Mesenchymal stem cell (in vitro differentiated cells and primary cell): ENCODE measurements at regions not wholly inside any gene's neighbourhood (a gene's known extent, or its start where the extent isn't known, plus 50 kb on each side); places are given as distances from the start of the nearest gene placed in this dataset.

Source experiments
- DNase-seq: peaks from one replicate; pipeline ENCODE4 v3.0.0-alpha.2; 2013
- H2AFZ ChIP-seq: one replicate; pipeline ENCODE4 v1.6.1; 2013; ENCODE audit warnings: low read depth, mild to moderate bottlenecking, control low read depth, inconsistent platforms, low read length, moderate library complexity
- H2AK5ac ChIP-seq: 2 replicates; pipeline ENCODE4 v1.6.1; 2013; ENCODE audit warnings: low read length, moderate library complexity, mild to moderate bottlenecking, inconsistent platforms; ENCODE audit not compliant: severe bottlenecking
- H2BK120ac ChIP-seq: one replicate; pipeline ENCODE4 v1.6.1; 2013; ENCODE audit warnings: low read depth, mild to moderate bottlenecking, inconsistent platforms, low read length, moderate library complexity
- H2BK12ac ChIP-seq, 2 experiments: one replicate each; pipeline ENCODE4 v1.6.1; 2013; ENCODE audit warnings: inconsistent platforms in 2 of 2, low read length in 2 of 2, mild to moderate bottlenecking in 2 of 2, moderate library complexity in 2 of 2, control low read depth in 1 of 2
- H2BK15ac ChIP-seq: one replicate; pipeline ENCODE4 v1.6.1; 2013; ENCODE audit warnings: mild to moderate bottlenecking, low read depth, inconsistent platforms; ENCODE audit not compliant: poor library complexity, severe bottlenecking
- H2BK5ac ChIP-seq: 2 replicates; pipeline ENCODE4 v1.6.1; 2013; ENCODE audit warnings: low read depth, mild to moderate bottlenecking, low read length, control low read depth, inconsistent platforms; ENCODE audit not compliant: poor library complexity, severe bottlenecking
- H3K14ac ChIP-seq, 2 experiments: one replicate each; pipeline ENCODE4 v1.6.1; 2013; ENCODE audit warnings: inconsistent platforms in 2 of 2, low read length in 2 of 2, control low read depth in 1 of 2, mild to moderate bottlenecking in 1 of 2, moderate library complexity in 1 of 2
- H3K18ac ChIP-seq, 2 experiments: one replicate each; pipeline ENCODE4 v1.6.1; 2013; ENCODE audit warnings: inconsistent platforms in 2 of 2, low read length in 2 of 2, control low read depth in 1 of 2, low read depth in 1 of 2, mild to moderate bottlenecking in 1 of 2
- H3K23ac ChIP-seq, 2 experiments: one replicate each; pipeline ENCODE4 v1.6.1; 2013; ENCODE audit warnings: inconsistent platforms in 2 of 2, low read length in 2 of 2, mild to moderate bottlenecking in 2 of 2, moderate library complexity in 2 of 2, control low read depth in 1 of 2
- H3K27ac ChIP-seq: 2 replicates; pipeline ENCODE4 v1.5.1; 2013; ENCODE audit warnings: mild to moderate bottlenecking, moderate library complexity, low read length, control low read depth, inconsistent platforms; ENCODE audit not compliant: poor library complexity, severe bottlenecking
- H3K27me3 ChIP-seq, 2 experiments: 2 replicates each; pipeline versions ENCODE4 v1.6.1 to v1.7.0; 2013; ENCODE audit warnings: low read length in 2 of 2, mild to moderate bottlenecking in 2 of 2, moderate library complexity in 2 of 2, control low read depth in 1 of 2, inconsistent platforms in 1 of 2; ENCODE audit not compliant: control insufficient read depth in 1 of 2, insufficient read depth in 1 of 2
- H3K36me3 ChIP-seq, 2 experiments: 2 replicates each; pipeline versions ENCODE4 v1.6.1 to v1.7.0; 2013; ENCODE audit warnings: low read length in 2 of 2, control low read depth in 1 of 2, inconsistent platforms in 1 of 2, low read depth in 1 of 2, mild to moderate bottlenecking in 1 of 2; ENCODE audit not compliant: insufficient read depth in 2 of 2, control insufficient read depth in 1 of 2
- H3K4ac ChIP-seq, 2 experiments: one replicate each; pipeline ENCODE4 v1.6.1; 2013; ENCODE audit warnings: inconsistent platforms in 2 of 2, low read length in 2 of 2, mild to moderate bottlenecking in 2 of 2, moderate library complexity in 2 of 2, control low read depth in 1 of 2, low read depth in 1 of 2
- H3K4me1 ChIP-seq: 2 replicates; pipeline ENCODE4 v1.6.1; 2013; ENCODE audit warnings: low read depth, low read length, control low read depth; ENCODE audit not compliant: control insufficient read depth, insufficient read depth
- H3K4me2 ChIP-seq: 2 replicates; pipeline ENCODE4 v1.6.1; 2013; ENCODE audit warnings: low read length, mild to moderate bottlenecking, inconsistent platforms; ENCODE audit not compliant: poor library complexity, severe bottlenecking
- H3K4me3 ChIP-seq, 2 experiments: 2 replicates each; pipeline versions ENCODE4 v1.5.1 to v1.7.0; 2013; ENCODE audit warnings: low read length in 2 of 2, mild to moderate bottlenecking in 2 of 2, control low read depth in 1 of 2, low read depth in 1 of 2; ENCODE audit not compliant: insufficient read depth in 1 of 2
- H3K79me1 ChIP-seq: replicated peaks from 2 replicates; pipeline ENCODE4 v1.6.1; 2013; ENCODE audit warnings: mild to moderate bottlenecking, control low read depth, low read length, inconsistent platforms; ENCODE audit not compliant: poor library complexity, severe bottlenecking
- H3K9ac ChIP-seq: 2 replicates; pipeline ENCODE4 v1.7.0; 2013; ENCODE audit warnings: mild to moderate bottlenecking, low read length, moderate library complexity
- H3K9me3 ChIP-seq: 2 replicates; pipeline ENCODE4 v1.7.0; 2013; ENCODE audit warnings: mild to moderate bottlenecking, low read length; ENCODE audit not compliant: control insufficient read depth
- H4K8ac ChIP-seq: one replicate; pipeline ENCODE4 v1.6.1; 2013; ENCODE audit warnings: inconsistent platforms, mild to moderate bottlenecking, low read length, moderate library complexity
- H4K91ac ChIP-seq: one replicate; pipeline ENCODE4 v1.6.1; 2013; ENCODE audit warnings: mild to moderate bottlenecking, low read length, inconsistent platforms
- WGBS: methylation state at CpG from one replicate; pipeline ENCODE4 v1.1.7; 2013; ENCODE audit warnings: mixed read lengths; 5-methylcytosine and 5-hydroxymethylcytosine counted together

DNA sequence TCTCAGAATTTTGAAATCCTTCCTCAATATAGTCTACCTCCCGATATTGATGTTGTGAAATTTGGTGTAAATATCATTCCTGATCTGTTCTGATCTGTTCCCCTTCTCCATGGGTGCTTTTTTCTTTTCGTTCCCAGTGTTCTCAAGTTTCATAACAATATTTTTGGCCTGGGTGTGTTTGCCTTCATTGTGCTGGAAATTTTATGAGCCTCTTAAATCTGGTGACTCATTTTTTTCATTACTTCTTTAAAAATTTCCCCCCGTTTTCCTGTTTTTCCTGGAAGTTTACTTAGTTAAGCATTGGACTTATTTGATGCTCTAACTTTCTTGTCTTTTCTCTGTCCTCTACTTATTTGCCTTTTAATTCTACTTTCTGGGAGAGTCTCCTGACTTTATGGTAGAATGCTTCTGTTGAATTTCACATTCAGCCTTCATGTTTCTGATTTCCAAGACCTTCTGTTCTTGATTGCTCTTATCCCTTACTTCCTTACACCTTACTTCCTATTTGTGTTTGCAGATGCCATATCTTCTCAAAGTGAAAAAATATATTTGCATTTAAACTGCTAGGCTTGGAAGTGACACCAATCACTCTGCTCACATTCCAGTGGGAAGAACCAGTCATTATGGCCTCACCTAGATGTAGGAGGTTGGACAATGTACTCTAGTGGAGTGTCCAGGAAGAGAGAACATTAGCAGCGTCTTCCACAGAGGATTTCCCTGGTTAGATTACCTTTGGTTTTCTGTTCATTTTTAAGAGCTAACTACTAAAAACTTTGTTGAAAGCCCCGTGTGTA is 441.9 kb downstream of the ARHGEF28 start:
- H3K36me3 ChIP-seq: no peaks in the 10 kb centered on the region

GRCh38 chr5:74064911-74065310 is 438.9 kb downstream of the ARHGEF28 start:
- DNase-seq: no peak
- 100% methylated on average over 2 of the region's 3 CpGs for WGBS
- no peak overlapping the region for H3K9ac ChIP-seq

More for the DNA sequence above, 441.9 kb downstream of the ARHGEF28 start:
- Histone ChIP-seq H2AFZ (no peak overlapping the region), H3K23ac (no peak overlapping the region), H2BK5ac (no peak overlapping the region), H2BK12ac (no peak overlapping the region), H3K79me1 (no peaks in the 10 kb centered on the region), H3K4me2 (no peak overlapping the region), H3K4me3 (no peak overlapping the region), H2AK5ac (no peak overlapping the region), H3K27me3 (no peaks in the 10 kb centered on the region), H2BK15ac (no peak overlapping the region), H3K18ac (no peak overlapping the region), H3K4me1 (peaks cover 1% of the 10 kb centered on the region), H3K4ac (no peak overlapping the region), H3K9me3 (no peaks in the 10 kb centered on the region), H3K14ac (no peak overlapping the region), H3K9ac (no peak overlapping the region), H2BK120ac (no peak overlapping the region), H4K91ac (no peak overlapping the region), H4K8ac (no peak overlapping the region), H3K27ac (no peak overlapping the region)
- DNase-seq: no peak
- WGBS: 100% methylated on average over 2 of the region's 5 CpGs

GRCh38 chr5:74064225-74064624 is 438.2 kb downstream of the ARHGEF28 start:
- Histone ChIP-seq H3K4ac (no peak overlapping the region), H3K27me3 (no peaks in the 10 kb centered on the region), H3K23ac (no peak overlapping the region), H2BK5ac (no peak overlapping the region), H3K79me1 (no peaks in the 10 kb centered on the region), H2BK15ac (no peak overlapping the region), H2AFZ (no peak overlapping the region), H2BK12ac (no peak overlapping the region), H3K4me2 (no peak overlapping the region), H3K14ac (no peak overlapping the region), H3K4me3 (no peak overlapping the region), H3K27ac (peak overlapping the region; percentile 32), H4K91ac (no peak overlapping the region), H2AK5ac (no peak overlapping the region), H3K4me1 (peaks cover 1% of the 10 kb centered on the region), H3K9me3 (no peaks in the 10 kb centered on the region), H3K9ac (no peak overlapping the region), H2BK120ac (no peak overlapping the region), H4K8ac (no peak overlapping the region), H3K36me3 (no peaks in the 10 kb centered on the region), H3K18ac (no peak overlapping the region)
- DNase-seq: no peak

More at GRCh38 chr5:74064911-74065310, 438.9 kb downstream of the ARHGEF28 start:
- Histone ChIP-seq H3K4me2 (no peak overlapping the region), H4K91ac (no peak overlapping the region), H3K79me1 (no peaks in the 10 kb centered on the region), H2BK5ac (no peak overlapping the region), H3K23ac (no peak overlapping the region), H4K8ac (no peak overlapping the region), H3K14ac (no peak overlapping the region), H3K27me3 (no peaks in the 10 kb centered on the region), H2BK12ac (no peak overlapping the region), H3K18ac (no peak overlapping the region), H3K4ac (no peak overlapping the region), H3K4me1 (peaks cover 1% of the 10 kb centered on the region), H2AK5ac (no peak overlapping the region), H2AFZ (no peak overlapping the region), H2BK15ac (no peak overlapping the region), H3K27ac (no peak overlapping the region), H2BK120ac (no peak overlapping the region), H3K4me3 (no peak overlapping the region), H3K9me3 (no peaks in the 10 kb centered on the region), H3K36me3 (no peaks in the 10 kb centered on the region)

DNA sequence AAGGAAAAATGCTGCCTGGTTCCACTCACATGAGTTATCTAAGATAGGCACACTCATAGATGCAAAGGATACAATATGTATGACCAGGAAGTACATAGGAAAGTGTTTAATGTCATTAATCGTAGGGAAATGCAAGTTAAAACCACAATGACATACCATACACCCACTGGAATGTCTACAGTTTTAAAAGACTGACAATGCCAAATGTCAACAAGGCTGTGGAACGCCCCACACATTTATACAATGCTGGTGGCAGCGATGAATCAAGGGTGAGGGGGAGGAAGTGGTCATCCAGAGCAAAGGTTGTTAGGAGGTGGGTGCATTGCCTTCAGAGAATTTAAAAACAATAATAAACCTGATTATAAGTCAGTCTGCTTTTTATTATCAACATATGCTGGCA is 437.8 kb downstream of the ARHGEF28 start:
- no peak overlapping the region for H2BK12ac ChIP-seq
- H3K4ac ChIP-seq: no peak overlapping the region
- H3K9ac ChIP-seq: no peak overlapping the region
- no peak overlapping the region for H2AK5ac ChIP-seq
- H2BK5ac ChIP-seq: no peak overlapping the region
- H3K27me3 ChIP-seq: no peaks in the 10 kb centered on the region
- no peaks in the 10 kb centered on the region for H3K36me3 ChIP-seq
- H3K18ac ChIP-seq: no peak overlapping the region
- peak overlapping the region; percentile 3 for H3K27ac ChIP-seq
- no peak overlapping the region for H4K91ac ChIP-seq
- no peak overlapping the region for H2BK15ac ChIP-seq
- no peak overlapping the region for H3K23ac ChIP-seq
- no peaks in the 10 kb centered on the region for H3K9me3 ChIP-seq
- no peak overlapping the region for H2BK120ac ChIP-seq
- no peaks in the 10 kb centered on the region for H3K79me1 ChIP-seq
- H3K4me1 ChIP-seq: peaks cover 1% of the 10 kb centered on the region
- no peak overlapping the region for H2AFZ ChIP-seq
- H4K8ac ChIP-seq: no peak overlapping the region
- H3K4me3 ChIP-seq: no peak overlapping the region
- H3K4me2 ChIP-seq: no peak overlapping the region
- peak; percentile 84 for DNase-seq
- no CpG with 5 or more reads among the region's 3 CpGs for WGBS
- H3K14ac ChIP-seq: no peak overlapping the region
